ENCODE measurements at regions not wholly inside any gene's neighbourhood (a gene's known extent, or its start where the extent isn't known, plus 50 kb on each side); places are given as distances from the start of the nearest gene placed in this dataset.

DNA sequence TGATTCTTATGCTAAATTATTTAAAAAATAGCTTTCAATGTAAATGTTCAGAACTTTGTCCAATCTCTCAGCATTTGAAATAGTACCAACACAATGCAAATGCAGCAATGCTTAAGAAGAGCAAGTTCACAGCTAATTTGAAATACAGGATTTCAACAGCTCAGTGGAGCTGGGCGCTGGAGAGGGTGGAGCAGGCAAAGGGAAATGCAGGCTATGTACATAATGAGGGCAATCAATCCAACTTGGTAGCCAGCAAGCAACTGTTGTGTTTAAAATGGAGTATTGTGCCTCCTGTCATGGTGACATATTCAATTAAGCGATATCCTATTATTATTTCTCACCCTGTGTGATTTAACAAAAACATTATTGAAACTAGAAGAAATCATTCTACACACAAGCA is 568.8 kb downstream of the PSAT1 start:
- no peaks in the 10 kb centered on the region for H3K9me3 ChIP-seq (ENCODE audit: control insufficient read depth in 2 of 2, insufficient read depth in 1 of 2, low read depth in 1 of 2, low read length in 1 of 2)
- FAIRE-seq (no peak), DNase-seq (no peak)
- H3K4me1 ChIP-seq (ENCODE audit: control insufficient read depth in 3 of 3, insufficient read depth in 2 of 3, low read depth in 1 of 3, low read length in 2 of 3): no peaks in the 10 kb centered on the region
- H3K36me3 ChIP-seq (ENCODE audit: control insufficient read depth in 3 of 3, insufficient read depth in 2 of 3, low read depth in 1 of 3, low read length in 3 of 3): no peaks in the 10 kb centered on the region
- H3K27me3 ChIP-seq (ENCODE audit: control insufficient read depth in 3 of 3, insufficient read depth in 3 of 3, low read length in 3 of 3): no peaks in the 10 kb centered on the region
- WGBS, 3 donors: 56 to 70% (median 67%) methylated on average over 2 of the region's 2 CpGs
- H3K4me3 ChIP-seq (ENCODE audit: low read depth in 1 of 3, low read length in 3 of 3): no peak overlapping the region
- no peak overlapping the region for H3K27ac ChIP-seq (ENCODE audit: low read depth in 1 of 3, low read length in 2 of 3)

DNA sequence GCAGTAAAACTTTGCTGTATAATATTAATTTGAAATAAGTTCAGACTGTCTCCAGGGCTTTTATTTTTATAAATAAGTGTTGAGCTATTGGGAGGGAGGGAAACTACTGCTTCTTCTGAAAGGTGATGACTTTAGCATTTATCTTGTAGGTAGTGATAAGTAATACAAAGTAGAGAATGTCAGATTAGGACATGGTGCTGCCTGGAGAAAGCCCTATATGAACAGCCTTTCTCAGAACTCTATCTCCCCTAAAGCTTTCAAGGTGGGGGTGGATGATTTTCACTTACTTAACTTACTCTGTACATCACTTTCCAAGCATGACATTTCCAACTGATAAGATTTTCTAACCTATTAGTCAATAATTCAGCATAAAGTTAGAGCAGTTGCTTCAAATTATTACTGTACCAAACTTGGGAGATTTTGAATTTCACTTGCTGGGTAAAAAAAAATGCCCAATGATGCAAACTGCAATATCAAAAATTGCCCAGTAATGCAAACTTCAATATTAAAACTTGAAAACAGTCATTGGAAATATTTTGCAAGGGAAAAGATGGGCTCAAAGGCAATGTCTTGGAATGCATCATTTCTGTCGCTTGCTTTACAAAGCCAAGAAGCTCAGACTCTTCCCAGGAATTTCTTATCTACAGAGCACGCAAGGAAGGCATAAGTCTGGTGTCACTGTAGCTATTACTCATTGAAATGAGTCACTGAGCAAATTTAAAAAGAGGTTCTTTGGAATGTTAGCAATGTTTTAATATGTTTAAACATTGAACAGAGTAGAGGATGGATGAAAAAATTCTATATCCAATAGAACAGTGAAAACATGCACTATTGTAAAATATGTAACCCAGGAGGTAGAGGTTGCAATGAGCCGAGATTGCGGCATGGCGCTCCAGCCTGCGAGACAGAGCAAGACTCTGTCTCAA is 569.5 kb downstream of the PSAT1 start:
- H3K4me3 ChIP-seq (ENCODE audit: low read depth in 1 of 3, low read length in 3 of 3): no peak overlapping the region
- H3K4me1 ChIP-seq (ENCODE audit: control insufficient read depth in 3 of 3, insufficient read depth in 2 of 3, low read depth in 1 of 3, low read length in 2 of 3): no peaks in the 10 kb centered on the region
- H3K36me3 ChIP-seq (ENCODE audit: control insufficient read depth in 3 of 3, insufficient read depth in 2 of 3, low read depth in 1 of 3, low read length in 3 of 3): no peaks in the 10 kb centered on the region
- 71 to 78% (median 71%) methylated on average over 6 of the region's 6 CpGs for WGBS, 3 donors
- no peaks in the 10 kb centered on the region for H3K9me3 ChIP-seq (ENCODE audit: control insufficient read depth in 2 of 2, insufficient read depth in 1 of 2, low read depth in 1 of 2, low read length in 1 of 2)
- FAIRE-seq: no peak
- H3K27ac ChIP-seq (ENCODE audit: low read depth in 1 of 3, low read length in 2 of 3): no peak overlapping the region
- H3K27me3 ChIP-seq (ENCODE audit: control insufficient read depth in 3 of 3, insufficient read depth in 3 of 3, low read length in 3 of 3): no peaks in the 10 kb centered on the region
- DNase-seq: no peak

DNA sequence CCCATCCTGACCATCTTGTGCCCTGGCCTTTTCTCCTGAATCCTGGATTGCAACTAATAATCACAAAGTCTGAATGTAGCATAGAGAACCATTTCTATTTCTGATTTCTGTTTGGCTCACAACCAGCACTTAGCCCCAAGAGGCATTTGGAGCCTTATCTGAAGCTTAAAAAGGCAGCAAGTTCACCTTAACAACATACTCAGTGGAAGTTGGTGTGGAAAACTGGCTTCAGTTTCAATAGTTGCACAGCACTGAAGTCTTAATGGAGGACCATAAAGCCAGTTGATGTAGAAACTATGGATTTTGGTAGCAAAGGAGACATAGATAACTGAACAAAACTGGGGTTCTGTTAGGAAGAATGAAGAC is 574.1 kb downstream of the PSAT1 start:
- H3K4me1 ChIP-seq (ENCODE audit: control insufficient read depth in 3 of 3, insufficient read depth in 2 of 3, low read depth in 1 of 3, low read length in 2 of 3): no peaks in the 10 kb centered on the region
- no peak overlapping the region for H3K4me3 ChIP-seq (ENCODE audit: low read depth in 1 of 3, low read length in 3 of 3)
- FAIRE-seq: no peak
- H3K9me3 ChIP-seq (ENCODE audit: control insufficient read depth in 2 of 2, insufficient read depth in 1 of 2, low read depth in 1 of 2, low read length in 1 of 2): no peaks in the 10 kb centered on the region
- no peak overlapping the region for H3K27ac ChIP-seq (ENCODE audit: low read depth in 1 of 3, low read length in 2 of 3)
- no peaks in the 10 kb centered on the region for H3K27me3 ChIP-seq (ENCODE audit: control insufficient read depth in 3 of 3, insufficient read depth in 3 of 3, low read length in 3 of 3)
- no peaks in the 10 kb centered on the region for H3K36me3 ChIP-seq (ENCODE audit: control insufficient read depth in 3 of 3, insufficient read depth in 2 of 3, low read depth in 1 of 3, low read length in 3 of 3)
- DNase-seq: no peak

DNA sequence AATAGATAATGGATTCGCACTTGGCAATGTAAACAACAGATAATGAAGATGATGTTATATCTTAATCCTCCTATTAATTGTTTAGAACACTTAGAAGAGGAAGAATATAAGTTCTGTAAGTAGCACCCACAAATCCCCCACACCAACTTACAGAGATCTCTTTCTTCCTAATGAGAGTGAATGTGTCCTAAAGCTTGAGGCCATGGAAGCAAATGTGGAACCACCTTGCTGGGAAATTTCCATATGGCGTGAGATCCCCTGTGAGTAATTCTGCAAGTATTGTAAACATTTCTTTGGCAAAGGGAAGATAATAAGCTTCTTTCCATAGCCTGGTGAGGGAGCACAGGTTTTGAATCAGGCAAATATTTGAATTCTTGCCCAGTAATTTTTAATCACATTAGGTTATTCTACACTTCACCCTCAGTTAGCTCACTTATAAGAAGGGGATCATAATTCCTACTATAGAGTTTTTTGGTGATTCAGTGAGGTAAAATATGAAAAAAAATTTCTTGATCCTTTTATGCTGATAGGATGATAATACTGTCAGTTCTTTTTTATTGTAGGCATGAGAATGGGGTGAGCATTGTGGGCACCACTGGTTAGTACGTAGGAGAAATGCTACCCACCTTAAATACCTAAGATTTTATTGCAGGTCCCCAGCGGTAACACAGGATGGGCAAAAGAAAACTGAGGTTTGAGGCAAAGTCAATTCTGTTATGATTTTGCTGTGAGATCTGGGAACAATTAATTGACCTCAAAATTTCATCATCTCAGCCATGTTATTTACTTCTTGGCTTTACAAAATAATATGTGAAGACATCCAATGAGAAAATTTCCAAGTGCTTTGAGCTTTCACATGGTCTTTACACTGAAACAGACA is 574.8 kb downstream of the PSAT1 start:
- no peak for DNase-seq
- Histone ChIP-seq H3K4me1 (ENCODE audit: control insufficient read depth in 3 of 3, insufficient read depth in 2 of 3, low read depth in 1 of 3, low read length in 2 of 3) (no peaks in the 10 kb centered on the region), H3K9me3 (ENCODE audit: control insufficient read depth in 2 of 2, insufficient read depth in 1 of 2, low read depth in 1 of 2, low read length in 1 of 2) (no peaks in the 10 kb centered on the region), H3K36me3 (ENCODE audit: control insufficient read depth in 3 of 3, insufficient read depth in 2 of 3, low read depth in 1 of 3, low read length in 3 of 3) (no peaks in the 10 kb centered on the region), H3K27me3 (ENCODE audit: control insufficient read depth in 3 of 3, insufficient read depth in 3 of 3, low read length in 3 of 3) (no peaks in the 10 kb centered on the region), H3K4me3 (ENCODE audit: low read depth in 1 of 3, low read length in 3 of 3) (no peak overlapping the region), H3K27ac (ENCODE audit: low read depth in 1 of 3, low read length in 2 of 3) (no peak overlapping the region)
- WGBS, 3 donors: 61 to 67% (median 67%) methylated on average over 4 of the region's 4 CpGs
- no peak for FAIRE-seq

DNA sequence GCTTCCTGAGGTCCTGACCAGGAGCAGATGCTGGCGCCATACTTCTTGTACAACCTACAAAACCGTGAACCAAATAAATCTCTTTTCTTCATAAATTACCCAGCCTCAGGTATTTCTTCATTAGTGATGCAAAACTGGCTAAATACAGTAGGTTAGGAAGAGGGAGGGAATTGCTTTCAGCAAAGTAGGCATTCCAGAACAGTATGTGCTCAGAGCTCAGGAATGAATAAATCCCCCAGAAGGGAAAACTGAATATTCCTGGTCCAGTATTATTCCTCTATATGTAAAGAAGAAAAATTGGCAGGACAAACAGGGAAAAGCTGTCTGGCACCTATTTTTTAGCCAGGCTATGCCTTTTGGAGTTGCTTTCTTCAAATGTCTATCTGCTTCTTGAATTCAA is 577.1 kb downstream of the PSAT1 start:
- 66 to 79% (median 66%) methylated on average over 2 of the region's 2 CpGs for WGBS, 3 donors
- no peaks in the 10 kb centered on the region for H3K27me3 ChIP-seq (ENCODE audit: control insufficient read depth in 3 of 3, insufficient read depth in 3 of 3, low read length in 3 of 3)
- H3K4me3 ChIP-seq (ENCODE audit: low read depth in 1 of 3, low read length in 3 of 3): no peak overlapping the region
- no peaks in the 10 kb centered on the region for H3K9me3 ChIP-seq (ENCODE audit: control insufficient read depth in 2 of 2, insufficient read depth in 1 of 2, low read depth in 1 of 2, low read length in 1 of 2)
- DNase-seq (no peak), FAIRE-seq (no peak)
- no peaks in the 10 kb centered on the region for H3K36me3 ChIP-seq (ENCODE audit: control insufficient read depth in 3 of 3, insufficient read depth in 2 of 3, low read depth in 1 of 3, low read length in 3 of 3)
- H3K4me1 ChIP-seq (ENCODE audit: control insufficient read depth in 3 of 3, insufficient read depth in 2 of 3, low read depth in 1 of 3, low read length in 2 of 3): no peaks in the 10 kb centered on the region
- H3K27ac ChIP-seq (ENCODE audit: low read depth in 1 of 3, low read length in 2 of 3): no peak overlapping the region

DNA sequence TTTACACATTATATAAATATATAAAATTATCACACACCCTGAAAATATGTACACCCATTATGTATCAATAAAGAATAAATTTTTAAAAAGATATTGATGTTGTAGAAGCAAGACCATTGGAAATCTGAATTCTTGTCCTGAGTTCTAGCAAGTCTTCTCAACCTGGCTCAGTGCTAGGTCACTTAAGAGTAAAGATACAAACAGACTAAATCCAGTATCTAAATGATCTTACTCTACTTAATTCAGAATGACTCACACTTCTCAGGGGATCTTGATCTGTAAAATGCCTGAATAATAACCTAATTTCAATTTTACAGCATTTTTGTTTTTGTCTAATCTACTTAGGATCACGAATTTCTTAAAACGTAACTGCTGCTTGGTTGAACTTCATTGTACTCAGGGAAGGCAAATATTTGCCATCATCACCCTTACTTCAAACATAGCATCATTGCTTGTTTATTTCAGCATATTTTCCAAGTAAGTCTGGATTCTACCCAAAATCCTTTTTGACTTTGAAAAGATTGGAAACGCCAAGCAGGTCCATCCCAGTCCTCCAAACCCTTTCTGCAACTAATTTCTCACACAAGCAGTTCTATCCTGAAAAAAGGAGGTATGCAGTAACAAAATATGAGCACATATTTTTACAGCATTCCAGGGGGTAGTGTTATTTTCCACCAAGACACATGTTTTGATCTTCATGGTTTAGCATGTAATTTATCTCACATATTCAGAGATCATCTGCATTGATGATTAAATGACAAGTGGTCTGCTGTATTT is 582.6 kb downstream of the PSAT1 start:
- Histone ChIP-seq H3K4me3 (ENCODE audit: low read depth in 1 of 3, low read length in 3 of 3) (no peak overlapping the region), H3K36me3 (ENCODE audit: control insufficient read depth in 3 of 3, insufficient read depth in 2 of 3, low read depth in 1 of 3, low read length in 3 of 3) (no peaks in the 10 kb centered on the region), H3K27ac (ENCODE audit: low read depth in 1 of 3, low read length in 2 of 3) (no peak overlapping the region), H3K27me3 (ENCODE audit: control insufficient read depth in 3 of 3, insufficient read depth in 3 of 3, low read length in 3 of 3) (no peaks in the 10 kb centered on the region), H3K9me3 (ENCODE audit: control insufficient read depth in 2 of 2, insufficient read depth in 1 of 2, low read depth in 1 of 2, low read length in 1 of 2) (no peaks in the 10 kb centered on the region), H3K4me1 (ENCODE audit: control insufficient read depth in 3 of 3, insufficient read depth in 2 of 3, low read depth in 1 of 3, low read length in 2 of 3) (no peaks in the 10 kb centered on the region)
- no peak for DNase-seq
- FAIRE-seq: no peak
- 33 to 51% (median 43%) methylated on average over 3 of the region's 3 CpGs for WGBS, 3 donors

DNA sequence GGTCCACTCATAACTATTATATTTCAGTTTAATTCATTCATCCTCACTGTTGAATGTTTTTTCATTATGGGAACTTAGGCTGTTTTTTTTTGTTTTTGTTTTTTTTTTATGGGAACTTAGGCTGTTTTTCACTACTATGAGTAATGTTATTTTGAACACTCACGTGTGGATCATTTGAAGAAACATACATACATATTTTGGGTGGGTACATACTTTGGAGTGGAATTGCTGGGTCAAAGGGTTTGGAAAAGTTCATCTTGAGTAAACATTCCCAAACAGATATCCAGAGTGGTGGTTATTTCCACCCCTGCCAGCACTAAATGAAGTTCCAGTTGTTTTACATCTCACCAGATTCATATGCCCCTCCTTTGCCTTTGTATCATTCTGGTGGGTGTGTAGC is 584.4 kb downstream of the PSAT1 start:
- H3K4me3 ChIP-seq (ENCODE audit: low read depth in 1 of 3, low read length in 3 of 3): no peak overlapping the region
- 27 to 46% (median 41%) methylated on average over 1 of the region's 1 CpG for WGBS, 3 donors
- no peak overlapping the region for H3K27ac ChIP-seq (ENCODE audit: low read depth in 1 of 3, low read length in 2 of 3)
- DNase-seq (no peak), FAIRE-seq (no peak)
- H3K36me3 ChIP-seq (ENCODE audit: control insufficient read depth in 3 of 3, insufficient read depth in 2 of 3, low read depth in 1 of 3, low read length in 3 of 3): no peaks in the 10 kb centered on the region
- no peaks in the 10 kb centered on the region for H3K27me3 ChIP-seq (ENCODE audit: control insufficient read depth in 3 of 3, insufficient read depth in 3 of 3, low read length in 3 of 3)
- no peaks in the 10 kb centered on the region for H3K9me3 ChIP-seq (ENCODE audit: control insufficient read depth in 2 of 2, insufficient read depth in 1 of 2, low read depth in 1 of 2, low read length in 1 of 2)
- no peaks in the 10 kb centered on the region for H3K4me1 ChIP-seq (ENCODE audit: control insufficient read depth in 3 of 3, insufficient read depth in 2 of 3, low read depth in 1 of 3, low read length in 2 of 3)

DNA sequence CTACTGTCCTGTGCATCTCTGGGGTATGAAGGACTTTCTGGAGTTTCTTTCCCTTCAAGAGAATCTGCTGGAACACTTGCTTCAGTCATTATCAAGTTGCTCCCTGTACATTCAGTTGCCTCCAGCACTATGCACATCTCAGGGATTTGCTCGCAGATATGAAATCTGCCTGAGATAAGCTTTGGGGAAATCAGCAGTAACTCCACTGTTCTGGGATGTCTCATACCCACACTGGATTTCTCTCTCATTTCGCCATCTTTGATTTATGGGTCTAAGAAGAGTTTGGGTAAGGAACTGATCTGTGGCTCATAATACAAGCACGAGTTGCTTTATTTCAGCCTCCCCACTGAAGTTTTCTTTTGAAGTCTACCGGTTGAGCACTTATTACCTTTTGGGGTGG is 585.6 kb downstream of the PSAT1 start:
- Histone ChIP-seq H3K4me3 (ENCODE audit: low read depth in 1 of 3, low read length in 3 of 3) (no peak overlapping the region), H3K9me3 (ENCODE audit: control insufficient read depth in 2 of 2, insufficient read depth in 1 of 2, low read depth in 1 of 2, low read length in 1 of 2) (no peaks in the 10 kb centered on the region), H3K4me1 (ENCODE audit: control insufficient read depth in 3 of 3, insufficient read depth in 2 of 3, low read depth in 1 of 3, low read length in 2 of 3) (no peaks in the 10 kb centered on the region), H3K36me3 (ENCODE audit: control insufficient read depth in 3 of 3, insufficient read depth in 2 of 3, low read depth in 1 of 3, low read length in 3 of 3) (no peaks in the 10 kb centered on the region), H3K27me3 (ENCODE audit: control insufficient read depth in 3 of 3, insufficient read depth in 3 of 3, low read length in 3 of 3) (no peaks in the 10 kb centered on the region), H3K27ac (ENCODE audit: low read depth in 1 of 3, low read length in 2 of 3) (no peak overlapping the region)
- WGBS, 3 donors: 88 to 89% (median 88%) methylated on average over 4 of the region's 4 CpGs
- DNase-seq: no peak
- FAIRE-seq: no peak

Data from small intestine (tissue), 7 donors.